OCI-LY3 (cell line): ENCODE measurements at regions not wholly inside any gene's neighbourhood (a gene's known extent, or its start where the extent isn't known, plus 50 kb on each side); places are given as distances from the start of the nearest gene placed in this dataset.

Experiments
- H2AFZ ChIP-seq: fragments of 200-600, 300-600 bp; shearing (Covaris generic); 2 replicates; pipeline ENCODE4 v1.6.0; 2014; ENCODE audit warnings: antibody characterized with exemption, low read depth, low read length
- H3K27ac ChIP-seq: fragments of 200-600, 300-600 bp; sonication (generic); 2 replicates; pipeline ENCODE4 v1.5.1; 2014; ENCODE audit warnings: mild to moderate bottlenecking, low read length, moderate library complexity, mixed read lengths
- H3K27me3 ChIP-seq: fragments of 200-600, 300-600 bp; sonication (generic); 2 replicates; pipeline ENCODE4 v1.6.1; 2014; ENCODE audit warnings: low read depth, low read length, mixed read lengths
- H3K36me3 ChIP-seq: fragments of 200-600, 300-600 bp; sonication (generic); replicated peaks from 2 replicates; pipeline ENCODE3; 2014; ENCODE audit warnings: low read depth, low read length, mixed read lengths
- H3K4me1 ChIP-seq: fragments of 300-600, 200-600 bp; sonication (generic); 2 replicates; pipeline ENCODE4 v1.6.1; 2014; ENCODE audit warnings: low read length, mixed read lengths
- H3K4me2 ChIP-seq: fragments of 200-600, 300-600 bp; sonication (generic); 2 replicates; pipeline ENCODE4 v1.6.1; 2014; ENCODE audit warnings: low read length, mixed read lengths
- H3K4me3 ChIP-seq: fragments of 300-600, 200-600 bp; sonication (generic); 2 replicates; pipeline ENCODE4 v1.5.1; 2014; ENCODE audit warnings: antibody characterized with exemption, mild to moderate bottlenecking, low read length, moderate library complexity
- H3K79me2 ChIP-seq: fragments of 300-600, 200-600 bp; shearing (Covaris generic); 2 replicates; pipeline ENCODE4 v1.6.1; 2014; ENCODE audit warnings: mild to moderate bottlenecking, low read length, mixed read lengths
- H3K9ac ChIP-seq: fragments of 300-600, 200-600 bp; shearing (Covaris generic); 2 replicates; pipeline ENCODE4 v1.6.0; 2014; ENCODE audit warnings: mild to moderate bottlenecking, low read length, moderate library complexity
- H3K9me3 ChIP-seq: fragments of 200-600, 300-600 bp; shearing (Covaris generic); 2 replicates; pipeline ENCODE4 v1.6.1; 2014; ENCODE audit warnings: low read length, mixed read lengths; ENCODE audit not compliant: insufficient read depth
- H4K20me1 ChIP-seq: fragments of 200-600, 300-600 bp; sonication (generic); 2 replicates; pipeline ENCODE4 v1.6.1; 2016; ENCODE audit warnings: low read length, mixed read lengths; ENCODE audit not compliant: insufficient read depth
- EZH2phosphoT487 ChIP-seq: fragments of 200-600 bp; shearing (Covaris generic); IDR thresholded peaks from 2 replicates; pipeline ENCODE4 v1.6.1; 2018; ENCODE audit warnings: antibody characterized with exemption, mixed run types, low read depth
- TF ChIP-seq, protein P1 (sequence below): fragments of 200-600, 300-600 bp; sonication (generic); IDR thresholded peaks from 2 replicates; pipeline ENCODE4 v1.5.1; 2014; ENCODE audit warnings: antibody characterized with exemption, low read length, low read depth

DNA sequence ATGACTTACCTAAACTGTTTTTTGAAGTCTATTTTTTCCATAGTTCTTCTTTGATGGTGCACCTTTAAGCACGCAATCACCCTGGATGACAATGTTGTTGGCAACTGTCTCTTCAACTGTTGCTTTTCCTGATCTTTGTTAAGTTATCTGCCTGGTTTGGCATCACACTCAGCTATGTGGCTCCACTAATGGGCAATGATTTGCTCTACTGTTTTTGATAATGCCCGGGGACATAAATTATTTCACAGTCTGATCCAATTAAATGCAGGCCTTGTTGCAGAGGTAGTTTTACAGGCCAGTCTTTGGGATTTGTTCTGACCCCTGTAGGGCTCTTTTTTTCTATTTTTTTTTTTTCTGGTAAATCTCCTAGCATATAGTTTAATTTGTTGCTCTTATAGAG lies 436.3 kb downstream of the ZNF385D start:
- H3K4me2 ChIP-seq = no peak overlapping the region
- TF ChIP-seq, protein P1, sequence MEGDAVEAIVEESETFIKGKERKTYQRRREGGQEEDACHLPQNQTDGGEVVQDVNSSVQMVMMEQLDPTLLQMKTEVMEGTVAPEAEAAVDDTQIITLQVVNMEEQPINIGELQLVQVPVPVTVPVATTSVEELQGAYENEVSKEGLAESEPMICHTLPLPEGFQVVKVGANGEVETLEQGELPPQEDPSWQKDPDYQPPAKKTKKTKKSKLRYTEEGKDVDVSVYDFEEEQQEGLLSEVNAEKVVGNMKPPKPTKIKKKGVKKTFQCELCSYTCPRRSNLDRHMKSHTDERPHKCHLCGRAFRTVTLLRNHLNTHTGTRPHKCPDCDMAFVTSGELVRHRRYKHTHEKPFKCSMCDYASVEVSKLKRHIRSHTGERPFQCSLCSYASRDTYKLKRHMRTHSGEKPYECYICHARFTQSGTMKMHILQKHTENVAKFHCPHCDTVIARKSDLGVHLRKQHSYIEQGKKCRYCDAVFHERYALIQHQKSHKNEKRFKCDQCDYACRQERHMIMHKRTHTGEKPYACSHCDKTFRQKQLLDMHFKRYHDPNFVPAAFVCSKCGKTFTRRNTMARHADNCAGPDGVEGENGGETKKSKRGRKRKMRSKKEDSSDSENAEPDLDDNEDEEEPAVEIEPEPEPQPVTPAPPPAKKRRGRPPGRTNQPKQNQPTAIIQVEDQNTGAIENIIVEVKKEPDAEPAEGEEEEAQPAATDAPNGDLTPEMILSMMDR = no peak
- TF ChIP-seq EZH2phosphoT487 = no peak
- no peaks in the 10 kb centered on the region for H3K79me2 ChIP-seq
- H4K20me1 ChIP-seq = no peaks in the 10 kb centered on the region
- no peaks in the 10 kb centered on the region for H3K27me3 ChIP-seq
- no peaks in the 10 kb centered on the region for H3K36me3 ChIP-seq
- no peaks in the 10 kb centered on the region for H3K9me3 ChIP-seq
- H3K4me1 ChIP-seq = no peaks in the 10 kb centered on the region
- H3K4me3 ChIP-seq = no peak overlapping the region
- no peak overlapping the region for H3K9ac ChIP-seq
- no peak overlapping the region for H3K27ac ChIP-seq
- H2AFZ ChIP-seq = no peak overlapping the region

DNA sequence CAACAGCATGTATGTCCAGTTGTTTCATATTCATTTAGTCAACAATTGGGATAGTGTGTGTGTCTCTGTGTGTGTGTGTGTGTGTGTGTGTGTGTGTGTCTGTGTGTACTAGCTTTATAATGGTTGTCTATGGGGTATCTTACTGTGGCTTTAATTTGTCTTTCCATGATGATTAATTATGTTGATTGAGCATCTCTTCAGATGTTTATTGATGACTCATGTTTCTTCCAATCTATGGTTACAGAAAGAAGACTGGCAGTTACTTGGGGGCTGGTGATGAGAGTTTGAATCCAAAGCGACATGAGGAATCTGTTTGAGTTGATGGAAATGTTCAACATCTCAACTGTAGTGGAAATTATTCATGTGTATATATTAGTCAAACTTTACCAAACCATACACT lies 440.1 kb downstream of the ZNF385D start:
- H3K79me2 ChIP-seq = no peaks in the 10 kb centered on the region
- H3K4me1 ChIP-seq = no peaks in the 10 kb centered on the region
- no peaks in the 10 kb centered on the region for H4K20me1 ChIP-seq
- no peak overlapping the region for H3K27ac ChIP-seq
- H3K36me3 ChIP-seq = no peaks in the 10 kb centered on the region
- H3K9me3 ChIP-seq = no peaks in the 10 kb centered on the region
- H2AFZ ChIP-seq = no peak overlapping the region
- H3K9ac ChIP-seq = no peak overlapping the region
- H3K4me3 ChIP-seq = no peak overlapping the region
- H3K4me2 ChIP-seq = no peak overlapping the region
- H3K27me3 ChIP-seq = no peaks in the 10 kb centered on the region
- no peak for TF ChIP-seq EZH2phosphoT487
- TF ChIP-seq, protein P1 = no peak

DNA sequence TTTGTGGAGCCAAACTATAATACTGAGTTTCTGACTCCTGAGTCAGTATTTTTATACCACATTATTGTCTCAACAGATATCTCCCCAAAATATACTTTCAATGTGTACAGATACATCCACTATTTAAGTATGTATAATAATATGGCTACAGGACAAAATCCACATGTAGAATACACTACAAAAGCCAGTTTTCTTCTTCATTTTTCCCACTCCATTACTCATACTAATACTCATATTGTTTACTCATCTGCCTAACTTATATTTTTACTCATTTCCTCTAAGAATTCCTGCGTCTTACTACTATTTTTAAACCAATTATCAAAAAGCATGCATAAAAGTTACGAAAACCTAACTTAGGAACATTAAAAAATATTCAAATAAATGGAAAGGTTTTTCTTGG lies 440.8 kb downstream of the ZNF385D start:
- TF ChIP-seq, protein P1 = no peak
- no peak for TF ChIP-seq EZH2phosphoT487
- H4K20me1 ChIP-seq = no peaks in the 10 kb centered on the region
- H3K36me3 ChIP-seq = no peaks in the 10 kb centered on the region
- H3K27ac ChIP-seq = no peak overlapping the region
- no peaks in the 10 kb centered on the region for H3K27me3 ChIP-seq
- no peak overlapping the region for H3K4me3 ChIP-seq
- H2AFZ ChIP-seq = no peak overlapping the region
- no peaks in the 10 kb centered on the region for H3K79me2 ChIP-seq
- H3K4me1 ChIP-seq = no peaks in the 10 kb centered on the region
- H3K9ac ChIP-seq = no peak overlapping the region
- H3K4me2 ChIP-seq = no peak overlapping the region
- no peaks in the 10 kb centered on the region for H3K9me3 ChIP-seq

DNA sequence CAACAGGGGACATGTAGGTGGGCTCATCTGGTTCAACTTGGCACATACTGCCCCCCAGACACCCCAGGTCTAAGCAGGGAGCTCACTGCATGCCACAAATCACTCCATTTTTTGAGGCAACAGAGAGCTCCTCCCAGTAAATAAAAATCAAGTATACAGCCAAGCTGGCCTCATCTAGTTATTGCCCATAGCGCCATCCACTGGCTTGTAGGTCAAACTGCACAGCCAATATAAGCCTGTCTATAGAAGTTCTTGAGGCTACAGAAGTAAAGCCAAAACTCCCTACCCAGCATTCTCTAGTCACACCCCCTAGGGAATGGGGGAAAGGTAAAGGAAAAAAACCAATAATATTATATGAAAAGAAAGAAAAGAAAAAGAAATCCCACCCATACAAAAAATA lies 453.7 kb downstream of the ZNF385D start:
- Histone ChIP-seq H3K4me3 (no peak overlapping the region), H3K9ac (no peak overlapping the region), H2AFZ (no peak overlapping the region), H3K36me3 (no peaks in the 10 kb centered on the region), H3K4me1 (no peaks in the 10 kb centered on the region), H3K4me2 (no peak overlapping the region), H3K27me3 (no peaks in the 10 kb centered on the region), H3K27ac (no peak overlapping the region), H3K9me3 (no peaks in the 10 kb centered on the region), H4K20me1 (no peaks in the 10 kb centered on the region), H3K79me2 (no peaks in the 10 kb centered on the region)
- TF ChIP-seq, protein P1 = no peak
- TF ChIP-seq EZH2phosphoT487 = no peak
